Epithelial cell of proximal tubule (primary cell): ENCODE measurements at regions not wholly inside any gene's neighbourhood (a gene's known extent, or its start where the extent isn't known, plus 50 kb on each side); places are given as distances from the start of the nearest gene placed in this dataset.
A peak's percentile ranks its signal among the peaks of the same experiment; 100 is the strongest.

ENCODE experiments used
- DNase-seq: peaks from one replicate; pipeline ENCODE4 v3.0.0-alpha.2; 2011; ENCODE audit warnings: low read depth
- H3K4me3 ChIP-seq: 2 replicates; pipeline ENCODE4 v1.5.1; 2011; ENCODE audit warnings: low read depth, mild to moderate bottlenecking, low read length
- CTCF ChIP-seq: conservative IDR thresholded peaks from 2 replicates; pipeline ENCODE4 v1.5.1; 2012; ENCODE audit warnings: low read depth, mild to moderate bottlenecking, low read length

GRCh38 chr10:126844406-126844805 lies 60.8 kb upstream of the DOCK1 start:
- no peak overlapping the region for H3K4me3 ChIP-seq
- peak; percentile 39 for DNase-seq
- no peak for TF ChIP-seq CTCF

- TF ChIP-seq CTCF = no peak
- no peak for DNase-seq
- H3K4me3 ChIP-seq = no peak overlapping the region
These were observed 58.8 kb upstream of the DOCK1 start for GRCh38 chr10:126846469-126846868.

GRCh38 chr10:126846959-126847358 lies 58.3 kb upstream of the DOCK1 start:
- peak; percentile 9 for TF ChIP-seq CTCF

GRCh38 chr10:126847666-126848065 lies 57.6 kb upstream of the DOCK1 start:
- H3K4me3 ChIP-seq = no peak overlapping the region
- TF ChIP-seq CTCF = no peak
- no peak for DNase-seq

More at GRCh38 chr10:126846959-126847358, 58.3 kb upstream of the DOCK1 start:
- DNase-seq = no peak
- H3K4me3 ChIP-seq = no peak overlapping the region

GRCh38 chr10:126849646-126850045 lies 55.6 kb upstream of the DOCK1 start:
- DNase-seq = no peak
- no peak for TF ChIP-seq CTCF

GRCh38 chr10:126851414-126852108 lies 53.7 kb upstream of the DOCK1 start:
- DNase-seq = no peak
- no peak for TF ChIP-seq CTCF
- no peak overlapping the region for H3K4me3 ChIP-seq

More at GRCh38 chr10:126849646-126850045, 55.6 kb upstream of the DOCK1 start:
- no peak overlapping the region for H3K4me3 ChIP-seq
